Fibroblast of mammary gland (primary cell): ENCODE measurements at regions not wholly inside any gene's neighbourhood (a gene's known extent, or its start where the extent isn't known, plus 50 kb on each side); places are given as distances from the start of the nearest gene placed in this dataset.

Source experiments
- DNase-seq: peaks from one replicate; pipeline ENCODE4 v3.0.0-alpha.2; 2010; ENCODE audit warnings: low read depth
- H3K4me3 ChIP-seq: 2 replicates; pipeline ENCODE4 v1.5.1; 2011; ENCODE audit warnings: low read depth, mild to moderate bottlenecking, low read length, moderate library complexity; ENCODE audit not compliant: control insufficient read depth
- TF ChIP-seq, protein P1 (sequence below): conservative IDR thresholded peaks from 2 replicates; pipeline ENCODE4 v1.5.1; 2011; ENCODE audit warnings: low read depth, low read length, inconsistent platforms; ENCODE audit not compliant: control insufficient read depth, insufficient read depth

- TF ChIP-seq, protein P1, sequence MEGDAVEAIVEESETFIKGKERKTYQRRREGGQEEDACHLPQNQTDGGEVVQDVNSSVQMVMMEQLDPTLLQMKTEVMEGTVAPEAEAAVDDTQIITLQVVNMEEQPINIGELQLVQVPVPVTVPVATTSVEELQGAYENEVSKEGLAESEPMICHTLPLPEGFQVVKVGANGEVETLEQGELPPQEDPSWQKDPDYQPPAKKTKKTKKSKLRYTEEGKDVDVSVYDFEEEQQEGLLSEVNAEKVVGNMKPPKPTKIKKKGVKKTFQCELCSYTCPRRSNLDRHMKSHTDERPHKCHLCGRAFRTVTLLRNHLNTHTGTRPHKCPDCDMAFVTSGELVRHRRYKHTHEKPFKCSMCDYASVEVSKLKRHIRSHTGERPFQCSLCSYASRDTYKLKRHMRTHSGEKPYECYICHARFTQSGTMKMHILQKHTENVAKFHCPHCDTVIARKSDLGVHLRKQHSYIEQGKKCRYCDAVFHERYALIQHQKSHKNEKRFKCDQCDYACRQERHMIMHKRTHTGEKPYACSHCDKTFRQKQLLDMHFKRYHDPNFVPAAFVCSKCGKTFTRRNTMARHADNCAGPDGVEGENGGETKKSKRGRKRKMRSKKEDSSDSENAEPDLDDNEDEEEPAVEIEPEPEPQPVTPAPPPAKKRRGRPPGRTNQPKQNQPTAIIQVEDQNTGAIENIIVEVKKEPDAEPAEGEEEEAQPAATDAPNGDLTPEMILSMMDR, result no peak
- H3K4me3 ChIP-seq, result no peak overlapping the region
- DNase-seq, result no peak
These were observed 976.9 kb upstream of the MBL2 start for GRCh38 chr10:53749439-53749838.

- H3K4me3 ChIP-seq, result no peak overlapping the region
- TF ChIP-seq, protein P1, result no peak
- no peak for DNase-seq
These were observed 975.7 kb upstream of the MBL2 start for GRCh38 chr10:53748319-53748718.

GRCh38 chr10:53744746-53745145 is 972.2 kb upstream of the MBL2 start:
- DNase-seq, result no peak
- TF ChIP-seq, protein P1, result no peak
- H3K4me3 ChIP-seq, result no peak overlapping the region

- TF ChIP-seq, protein P1, result no peak
- no peak for DNase-seq
- H3K4me3 ChIP-seq, result no peak overlapping the region
These were observed 971.6 kb upstream of the MBL2 start for GRCh38 chr10:53744176-53744575.

DNA sequence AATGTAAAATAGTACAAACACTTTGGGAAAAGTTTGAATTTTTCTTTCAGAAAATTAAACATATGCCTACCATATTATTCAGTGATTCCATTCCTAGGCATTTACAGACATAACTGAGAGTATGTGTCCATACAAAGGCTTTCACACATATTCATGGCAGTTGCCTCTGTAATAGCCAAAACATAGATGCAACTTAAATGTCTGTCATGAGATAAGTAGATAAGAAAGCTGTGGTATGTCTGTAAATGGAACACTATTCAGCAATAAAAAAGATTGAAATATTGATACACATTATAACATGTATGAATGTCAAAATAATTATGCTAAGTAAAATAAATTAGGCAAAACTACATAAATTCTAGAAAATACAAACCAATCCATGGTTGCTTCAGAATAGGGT is 964.5 kb upstream of the MBL2 start:
- TF ChIP-seq, protein P1, result no peak
- H3K4me3 ChIP-seq, result no peak overlapping the region
- no peak for DNase-seq

- TF ChIP-seq, protein P1, result no peak
- no peak for DNase-seq
- no peak overlapping the region for H3K4me3 ChIP-seq
These were observed 954.3 kb upstream of the MBL2 start for GRCh38 chr10:53726921-53727320.

DNA sequence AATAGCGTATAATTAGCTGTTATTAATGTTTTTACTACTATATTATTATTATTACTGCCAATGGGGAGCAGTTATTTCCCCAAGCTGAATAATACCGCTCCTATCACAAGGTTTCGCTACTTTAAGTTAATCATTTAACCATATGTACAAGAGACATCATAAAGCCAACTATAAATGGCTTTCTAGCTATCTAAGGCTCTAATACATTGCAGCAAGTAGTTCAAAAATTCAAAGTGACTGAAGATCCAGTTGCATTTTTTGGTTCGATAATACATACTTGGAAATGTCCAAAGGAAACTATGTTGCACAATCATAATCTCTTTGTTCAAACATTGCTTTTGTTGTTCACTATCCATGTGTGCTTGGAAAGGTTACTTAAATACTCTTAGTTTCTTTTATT is 952.0 kb upstream of the MBL2 start:
- TF ChIP-seq, protein P1, result no peak
- no peak overlapping the region for H3K4me3 ChIP-seq
- DNase-seq, result no peak
